Upper lobe of left lung (tissue), 6 donors: ENCODE measurements at regions not wholly inside any gene's neighbourhood (a gene's known extent, or its start where the extent isn't known, plus 50 kb on each side); places are given as distances from the start of the nearest gene placed in this dataset.

Experiments
- ATAC-seq, 2 donors: fragments of 200-7000 bp; cut with Tn5 transposase; one replicate each; pipeline ENCODE4 v1.9.1; 2022; ENCODE audit warnings: mild to moderate bottlenecking in 2 of 2, moderate library complexity in 2 of 2; ENCODE audit not compliant: low FRiP score in 2 of 2
- DNase-seq, 2 donors: peaks; one replicate each; pipeline ENCODE4 v3.0.0-alpha.2; 2019 to 2020
- H3K27ac ChIP-seq, 4 donors: fragments of 200-600 bp; sonication (generic); one replicate each; pipeline ENCODE4 v1.5.1; 2016 to 2019
- H3K27me3 ChIP-seq, 4 donors: fragments of 200-600 bp; sonication (generic); one replicate each; pipeline ENCODE4 v1.5.1; 2017 to 2019
- H3K36me3 ChIP-seq, 4 donors: fragments of 200-600 bp; sonication (generic); one replicate each; pipeline ENCODE4 v1.5.1; 2016 to 2019
- H3K4me1 ChIP-seq, 4 donors: fragments of 200-600 bp; sonication (generic); one replicate each; pipeline ENCODE4 v1.5.1; 2018 to 2019
- H3K4me3 ChIP-seq, 4 donors: fragments of 200-600 bp; sonication (generic); one replicate each; pipeline ENCODE4 v1.5.1; 2017 to 2019; ENCODE audit warnings: mild to moderate bottlenecking in 2 of 4, moderate library complexity in 1 of 4
- H3K9me3 ChIP-seq, 4 donors: fragments of 200-600 bp; sonication (generic); one replicate each; pipeline ENCODE4 v1.5.1; 2018 to 2019
- EP300 ChIP-seq, 4 donors: sonication (generic); formaldehyde crosslinking; IDR thresholded peaks; one replicate each; pipeline ENCODE4 v1.5.1; 2017; ENCODE audit warnings: antibody characterized with exemption in 4 of 4, control low read depth in 2 of 4
- POLR2A ChIP-seq, 4 donors: fragments of 450-650 bp; IDR thresholded peaks; one replicate each; pipeline ENCODE4 v1.5.1; 2016 to 2017; ENCODE audit warnings: antibody characterized with exemption in 4 of 4, mild to moderate bottlenecking in 2 of 4
- POLR2AphosphoS5 ChIP-seq, 2 donors: sonication (generic); formaldehyde crosslinking; IDR thresholded peaks; one replicate each; pipeline ENCODE4 v1.5.1; 2017; ENCODE audit warnings: antibody characterized with exemption in 2 of 2
- WGBS, 2 donors: methylation state at CpG; one replicate each; pipeline ENCODE4 v1.1.5; 2017 to 2018; 5-methylcytosine and 5-hydroxymethylcytosine counted together
- TF ChIP-seq, protein P1 (sequence below), 6 experiments: fragments of 450-650 bp in 4 of 6; fragments of 200-600 bp in 2 of 6; sonication (generic) in 2 of 6; IDR thresholded peaks; one replicate each; pipeline ENCODE4 v1.5.1; 2016 to 2019; ENCODE audit warnings: antibody characterized with exemption in 6 of 6
- donor health status: DM: no; HTN: no; CAD: no; lungs with moderate emphysema.
- donor health status: DM: no; HTN: yes; CAD: no; lungs with severe emphysema.

DNA sequence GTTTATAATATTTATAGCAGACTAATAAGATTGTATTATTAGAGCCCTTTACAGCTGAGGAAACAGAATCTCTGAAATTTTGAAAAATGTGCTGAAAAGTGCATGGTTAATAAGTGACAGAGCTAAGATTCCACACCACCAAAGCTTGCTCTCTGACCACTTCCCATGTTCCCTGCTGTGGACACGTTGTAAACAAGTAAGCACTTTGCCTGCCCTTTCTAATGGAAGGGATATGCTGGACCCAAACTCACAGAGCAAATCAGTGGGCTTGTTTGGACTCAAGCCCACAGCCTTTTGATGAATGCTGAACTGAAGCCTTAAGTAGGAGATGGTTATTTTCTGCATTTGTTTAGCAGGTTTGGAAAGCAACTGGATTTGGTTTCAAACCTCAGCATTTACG lies 214.0 kb upstream of the TMEM72 start:
- H3K27ac ChIP-seq: no peak overlapping the region
- no peak for DNase-seq
- WGBS, 2 donors: 39 to 51% methylated on average over 2 of the region's 2 CpGs
- no peak overlapping the region for H3K4me3 ChIP-seq
- no peaks in the 10 kb centered on the region for H3K27me3 ChIP-seq
- no peak for ATAC-seq
- no peaks in the 10 kb centered on the region for H3K36me3 ChIP-seq
- no peaks in the 10 kb centered on the region for H3K4me1 ChIP-seq
- H3K9me3 ChIP-seq: peaks cover 0 to 12% (median 1%) of the 10 kb centered on the region in 4 donors
- TF ChIP-seq EP300 (IDR thresholded peaks at IDR 0.05) (no peak), POLR2A (IDR thresholded peaks at IDR 0.05) (no peak), POLR2AphosphoS5 (IDR thresholded peaks at IDR 0.05) (no peak)
- TF ChIP-seq, protein P1, sequence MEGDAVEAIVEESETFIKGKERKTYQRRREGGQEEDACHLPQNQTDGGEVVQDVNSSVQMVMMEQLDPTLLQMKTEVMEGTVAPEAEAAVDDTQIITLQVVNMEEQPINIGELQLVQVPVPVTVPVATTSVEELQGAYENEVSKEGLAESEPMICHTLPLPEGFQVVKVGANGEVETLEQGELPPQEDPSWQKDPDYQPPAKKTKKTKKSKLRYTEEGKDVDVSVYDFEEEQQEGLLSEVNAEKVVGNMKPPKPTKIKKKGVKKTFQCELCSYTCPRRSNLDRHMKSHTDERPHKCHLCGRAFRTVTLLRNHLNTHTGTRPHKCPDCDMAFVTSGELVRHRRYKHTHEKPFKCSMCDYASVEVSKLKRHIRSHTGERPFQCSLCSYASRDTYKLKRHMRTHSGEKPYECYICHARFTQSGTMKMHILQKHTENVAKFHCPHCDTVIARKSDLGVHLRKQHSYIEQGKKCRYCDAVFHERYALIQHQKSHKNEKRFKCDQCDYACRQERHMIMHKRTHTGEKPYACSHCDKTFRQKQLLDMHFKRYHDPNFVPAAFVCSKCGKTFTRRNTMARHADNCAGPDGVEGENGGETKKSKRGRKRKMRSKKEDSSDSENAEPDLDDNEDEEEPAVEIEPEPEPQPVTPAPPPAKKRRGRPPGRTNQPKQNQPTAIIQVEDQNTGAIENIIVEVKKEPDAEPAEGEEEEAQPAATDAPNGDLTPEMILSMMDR (IDR thresholded peaks at IDR 0.05): no peak

DNA sequence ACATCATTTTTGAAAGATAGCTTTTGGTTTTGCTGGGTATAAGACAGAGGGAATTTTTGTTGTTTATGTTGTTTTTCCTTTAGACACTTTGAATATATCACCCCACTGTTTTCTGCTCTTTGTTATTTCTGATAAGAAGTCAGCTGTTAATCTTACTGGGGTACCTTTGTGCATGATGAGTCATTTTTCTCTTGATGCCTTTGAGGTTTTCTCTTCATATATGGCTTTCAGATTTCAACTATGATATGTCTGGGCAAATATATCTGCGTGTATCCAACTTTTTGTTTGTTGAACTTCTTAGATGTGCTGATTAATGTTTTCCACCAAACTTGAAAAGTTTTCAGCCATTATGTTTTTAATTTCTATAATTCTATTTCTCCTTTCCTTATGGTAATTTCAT lies 208.6 kb upstream of the TMEM72 start:
- Histone ChIP-seq H3K36me3 (no peaks in the 10 kb centered on the region), H3K27me3 (no peaks in the 10 kb centered on the region), H3K27ac (no peak overlapping the region), H3K4me3 (no peak overlapping the region), H3K4me1 (no peaks in the 10 kb centered on the region), H3K9me3 (peaks cover 0 to 12% (median 3%) of the 10 kb centered on the region in 4 donors)
- WGBS, 2 donors: 90 to 96% methylated on average over 1 of the region's 1 CpG
- DNase-seq (no peak), ATAC-seq (no peak)
- no peak for TF ChIP-seq EP300 (IDR thresholded peaks at IDR 0.05)
- TF ChIP-seq POLR2AphosphoS5 (IDR thresholded peaks at IDR 0.05): no peak
- TF ChIP-seq POLR2A (IDR thresholded peaks at IDR 0.05): no peak
- TF ChIP-seq, protein P1 (IDR thresholded peaks at IDR 0.05): no peak

GRCh38 chr10:44703241-44704155 lies 207.6 kb upstream of the TMEM72 start:
- no peaks in the 10 kb centered on the region for H3K36me3 ChIP-seq
- DNase-seq (no peak), ATAC-seq (no peak)
- no peak overlapping the region for H3K27ac ChIP-seq
- WGBS, 2 donors: 76 to 85% methylated on average over 6 of the region's 6 CpGs
- H3K4me3 ChIP-seq: no peak overlapping the region
- TF ChIP-seq EP300 (IDR thresholded peaks at IDR 0.05) (no peak), POLR2A (IDR thresholded peaks at IDR 0.05) (no peak), POLR2AphosphoS5 (IDR thresholded peaks at IDR 0.05) (no peak)
- TF ChIP-seq, protein P1 (IDR thresholded peaks at IDR 0.05): no peak
- H3K27me3 ChIP-seq: no peaks in the 10 kb centered on the region
- H3K4me1 ChIP-seq: no peaks in the 10 kb centered on the region
- peaks cover 0 to 12% (median 3%) of the 10 kb centered on the region in 4 donors for H3K9me3 ChIP-seq

- DNase-seq: no peak
Observed at GRCh38 chr10:44704616-44705015, 206.5 kb upstream of the TMEM72 start.

More at GRCh38 chr10:44704616-44705015, 206.5 kb upstream of the TMEM72 start:
- H3K27me3 ChIP-seq: no peaks in the 10 kb centered on the region
- no peak for ATAC-seq
- no peaks in the 10 kb centered on the region for H3K4me1 ChIP-seq
- TF ChIP-seq EP300 (IDR thresholded peaks at IDR 0.05): no peak
- TF ChIP-seq POLR2A (IDR thresholded peaks at IDR 0.05): no peak
- TF ChIP-seq, protein P1 (IDR thresholded peaks at IDR 0.05): no peak
- no peak for TF ChIP-seq POLR2AphosphoS5 (IDR thresholded peaks at IDR 0.05)
- no peak overlapping the region for H3K27ac ChIP-seq
- 71 to 79% methylated on average over 1 of the region's 1 CpG for WGBS, 2 donors
- H3K36me3 ChIP-seq: no peaks in the 10 kb centered on the region
- H3K9me3 ChIP-seq: peaks cover 0 to 12% (median 3%) of the 10 kb centered on the region in 4 donors
- H3K4me3 ChIP-seq: no peak overlapping the region
